HepG2 (cell line): ENCODE measurements at regions not wholly inside any gene's neighbourhood (a gene's known extent, or its start where the extent isn't known, plus 50 kb on each side); places are given as distances from the start of the nearest gene placed in this dataset.

Source experiments
- CCDC6 ChIP-seq: sonication (generic); formaldehyde crosslinking; IDR thresholded peaks from 2 replicates; pipeline ENCODE4 v1.8.1; 2022; ENCODE audit warnings: mild to moderate bottlenecking, missing genetic modification reagents, moderate library complexity
- IKZF4 ChIP-seq: sonication (generic); formaldehyde crosslinking; IDR thresholded peaks from 2 replicates; pipeline ENCODE4 v1.5.1; 2020; ENCODE audit warnings: borderline replicate concordance, mild to moderate bottlenecking, low read depth, missing genetic modification reagents; ENCODE audit errors: not compliant biosample characterization
- KDM4B ChIP-seq: sonication (generic); formaldehyde crosslinking; IDR thresholded peaks from 2 replicates; pipeline ENCODE4 v1.4.0; 2020; ENCODE audit warnings: missing genetic modification reagents
- MIER2 ChIP-seq: IDR thresholded peaks from 2 replicates; pipeline ENCODE4 v1.6.1; 2016; ENCODE audit warnings: missing biosample characterization, missing genetic modification reagents
- RERE ChIP-seq: IDR thresholded peaks from 2 replicates; pipeline ENCODE4 v1.6.1; 2016; ENCODE audit warnings: low read depth, missing genetic modification reagents, missing compliant biosample characterization
- SALL1 ChIP-seq: sonication (generic); formaldehyde crosslinking; IDR thresholded peaks from 2 replicates; pipeline ENCODE4 v1.8.0; 2022; ENCODE audit warnings: mild to moderate bottlenecking, missing genetic modification reagents
- THAP11 ChIP-seq: IDR thresholded peaks from 2 replicates; pipeline ENCODE4 v1.6.1; 2016; ENCODE audit warnings: missing biosample characterization, missing genetic modification reagents
- ZNF563 ChIP-seq: sonication (generic); formaldehyde crosslinking; IDR thresholded peaks from 2 replicates; pipeline ENCODE4 v1.8.0; 2022; ENCODE audit warnings: mild to moderate bottlenecking, moderate library complexity, missing genetic modification reagents
- TF ChIP-seq, protein P1 (sequence below): IDR thresholded peaks from 2 replicates; pipeline ENCODE4 v1.6.1; 2016; ENCODE audit warnings: low read depth
- TF ChIP-seq, protein P2 (sequence below): sonication (generic); formaldehyde crosslinking; IDR thresholded peaks from 2 replicates; pipeline ENCODE4 v1.5.1; 2020; ENCODE audit warnings: missing genetic modification reagents, mild to moderate bottlenecking, borderline replicate concordance
- TF ChIP-seq, protein P3 (sequence below): sonication (generic); formaldehyde crosslinking; IDR thresholded peaks from 2 replicates; pipeline ENCODE4 v1.5.0; 2020; ENCODE audit warnings: mild to moderate bottlenecking, missing genetic modification reagents
- TF ChIP-seq, protein P4 (sequence below): sonication (generic); formaldehyde crosslinking; IDR thresholded peaks from 2 replicates; pipeline ENCODE4 v1.9.0; 2022; ENCODE audit warnings: low read depth, missing genetic modification reagents

GRCh38 chr11:26142891-26143290, 189.0 kb upstream of the ANO3 start (continued):
- TF ChIP-seq RERE (CRISPR knock-in tag) (no peak), IKZF4 (CRISPR knock-in tag) (no peak), THAP11 (CRISPR knock-in tag) (no peak), KDM4B (no peak), MIER2 (CRISPR knock-in tag) (no peak), ZNF563 (CRISPR knock-in tag) (no peak), SALL1 (CRISPR knock-in tag) (no peak), CCDC6 (CRISPR knock-in tag) (no peak)
- TF ChIP-seq, protein P1, sequence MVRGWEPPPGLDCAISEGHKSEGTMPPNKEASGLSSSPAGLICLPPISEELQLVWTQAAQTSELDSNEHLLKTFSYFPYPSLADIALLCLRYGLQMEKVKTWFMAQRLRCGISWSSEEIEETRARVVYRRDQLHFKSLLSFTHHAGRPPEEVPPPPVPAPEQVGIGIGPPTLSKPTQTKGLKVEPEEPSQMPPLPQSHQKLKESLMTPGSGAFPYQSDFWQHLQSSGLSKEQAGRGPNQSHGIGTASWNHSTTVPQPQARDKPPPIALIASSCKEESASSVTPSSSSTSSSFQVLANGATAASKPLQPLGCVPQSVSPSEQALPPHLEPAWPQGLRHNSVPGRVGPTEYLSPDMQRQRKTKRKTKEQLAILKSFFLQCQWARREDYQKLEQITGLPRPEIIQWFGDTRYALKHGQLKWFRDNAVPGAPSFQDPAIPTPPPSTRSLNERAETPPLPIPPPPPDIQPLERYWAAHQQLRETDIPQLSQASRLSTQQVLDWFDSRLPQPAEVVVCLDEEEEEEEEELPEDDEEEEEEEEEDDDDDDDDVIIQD (CRISPR knock-in tag) = no peak
- TF ChIP-seq, protein P2, sequence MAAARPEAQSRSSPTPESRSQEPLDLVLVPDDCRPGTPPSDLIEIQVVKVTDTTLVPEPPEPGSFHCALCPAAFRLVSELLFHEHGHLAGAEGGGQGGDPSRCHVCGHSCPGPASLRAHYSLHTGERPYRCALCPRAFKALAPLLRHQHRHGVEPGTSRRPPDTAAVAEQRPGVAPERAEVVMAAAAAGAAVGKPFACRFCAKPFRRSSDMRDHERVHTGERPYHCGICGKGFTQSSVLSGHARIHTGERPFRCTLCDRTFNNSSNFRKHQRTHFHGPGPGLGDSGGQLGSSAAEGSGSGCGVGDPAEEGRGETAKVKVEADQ (CRISPR knock-in tag) = no peak
- TF ChIP-seq, protein P3, sequence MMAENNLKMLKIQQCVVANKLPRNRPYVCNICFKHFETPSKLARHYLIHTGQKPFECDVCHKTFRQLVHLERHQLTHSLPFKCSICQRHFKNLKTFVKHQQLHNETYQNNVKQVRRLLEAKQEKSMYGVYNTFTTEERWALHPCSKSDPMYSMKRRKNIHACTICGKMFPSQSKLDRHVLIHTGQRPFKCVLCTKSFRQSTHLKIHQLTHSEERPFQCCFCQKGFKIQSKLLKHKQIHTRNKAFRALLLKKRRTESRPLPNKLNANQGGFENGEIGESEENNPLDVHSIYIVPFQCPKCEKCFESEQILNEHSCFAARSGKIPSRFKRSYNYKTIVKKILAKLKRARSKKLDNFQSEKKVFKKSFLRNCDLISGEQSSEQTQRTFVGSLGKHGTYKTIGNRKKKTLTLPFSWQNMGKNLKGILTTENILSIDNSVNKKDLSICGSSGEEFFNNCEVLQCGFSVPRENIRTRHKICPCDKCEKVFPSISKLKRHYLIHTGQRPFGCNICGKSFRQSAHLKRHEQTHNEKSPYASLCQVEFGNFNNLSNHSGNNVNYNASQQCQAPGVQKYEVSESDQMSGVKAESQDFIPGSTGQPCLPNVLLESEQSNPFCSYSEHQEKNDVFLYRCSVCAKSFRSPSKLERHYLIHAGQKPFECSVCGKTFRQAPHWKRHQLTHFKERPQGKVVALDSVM (CRISPR knock-in tag) = no peak
- TF ChIP-seq, protein P4, sequence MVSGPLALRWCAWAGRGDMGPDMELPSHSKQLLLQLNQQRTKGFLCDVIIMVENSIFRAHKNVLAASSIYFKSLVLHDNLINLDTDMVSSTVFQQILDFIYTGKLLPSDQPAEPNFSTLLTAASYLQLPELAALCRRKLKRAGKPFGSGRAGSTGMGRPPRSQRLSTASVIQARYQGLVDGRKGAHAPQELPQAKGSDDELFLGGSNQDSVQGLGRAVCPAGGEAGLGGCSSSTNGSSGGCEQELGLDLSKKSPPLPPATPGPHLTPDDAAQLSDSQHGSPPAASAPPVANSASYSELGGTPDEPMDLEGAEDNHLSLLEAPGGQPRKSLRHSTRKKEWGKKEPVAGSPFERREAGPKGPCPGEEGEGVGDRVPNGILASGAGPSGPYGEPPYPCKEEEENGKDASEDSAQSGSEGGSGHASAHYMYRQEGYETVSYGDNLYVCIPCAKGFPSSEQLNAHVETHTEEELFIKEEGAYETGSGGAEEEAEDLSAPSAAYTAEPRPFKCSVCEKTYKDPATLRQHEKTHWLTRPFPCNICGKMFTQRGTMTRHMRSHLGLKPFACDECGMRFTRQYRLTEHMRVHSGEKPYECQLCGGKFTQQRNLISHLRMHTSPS (CRISPR knock-in tag) = no peak
